ENCODE measurements at regions not wholly inside any gene's neighbourhood (a gene's known extent, or its start where the extent isn't known, plus 50 kb on each side); places are given as distances from the start of the nearest gene placed in this dataset.

DNA sequence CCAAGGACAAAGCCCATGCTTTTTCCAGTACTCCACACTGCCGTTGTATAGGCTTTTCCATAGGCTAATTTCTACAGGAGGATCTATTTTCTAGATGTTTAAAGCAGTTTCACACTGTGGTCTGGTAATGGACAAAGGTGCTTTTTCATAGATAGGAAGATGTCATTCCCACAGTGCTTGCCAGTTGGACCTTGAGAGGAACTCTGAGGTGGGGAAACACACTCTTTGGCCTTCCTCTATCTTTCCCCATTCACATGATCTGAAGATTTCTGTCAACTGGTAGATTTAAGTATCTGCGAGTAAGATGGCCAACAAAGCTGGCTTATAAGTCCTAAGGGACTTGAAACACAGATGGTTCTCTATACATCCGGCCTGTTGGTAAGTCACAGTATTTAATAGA lies 477.3 kb downstream of the UTRN start:
- TF ChIP-seq, protein P1, sequence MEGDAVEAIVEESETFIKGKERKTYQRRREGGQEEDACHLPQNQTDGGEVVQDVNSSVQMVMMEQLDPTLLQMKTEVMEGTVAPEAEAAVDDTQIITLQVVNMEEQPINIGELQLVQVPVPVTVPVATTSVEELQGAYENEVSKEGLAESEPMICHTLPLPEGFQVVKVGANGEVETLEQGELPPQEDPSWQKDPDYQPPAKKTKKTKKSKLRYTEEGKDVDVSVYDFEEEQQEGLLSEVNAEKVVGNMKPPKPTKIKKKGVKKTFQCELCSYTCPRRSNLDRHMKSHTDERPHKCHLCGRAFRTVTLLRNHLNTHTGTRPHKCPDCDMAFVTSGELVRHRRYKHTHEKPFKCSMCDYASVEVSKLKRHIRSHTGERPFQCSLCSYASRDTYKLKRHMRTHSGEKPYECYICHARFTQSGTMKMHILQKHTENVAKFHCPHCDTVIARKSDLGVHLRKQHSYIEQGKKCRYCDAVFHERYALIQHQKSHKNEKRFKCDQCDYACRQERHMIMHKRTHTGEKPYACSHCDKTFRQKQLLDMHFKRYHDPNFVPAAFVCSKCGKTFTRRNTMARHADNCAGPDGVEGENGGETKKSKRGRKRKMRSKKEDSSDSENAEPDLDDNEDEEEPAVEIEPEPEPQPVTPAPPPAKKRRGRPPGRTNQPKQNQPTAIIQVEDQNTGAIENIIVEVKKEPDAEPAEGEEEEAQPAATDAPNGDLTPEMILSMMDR (IDR thresholded peaks at IDR 0.05; ENCODE audit: borderline replicate concordance, insufficient read depth, low read depth, low read length) = no peak
- no peak overlapping the region for H3K4me3 ChIP-seq (ENCODE audit: low read depth, low read length)

DNA sequence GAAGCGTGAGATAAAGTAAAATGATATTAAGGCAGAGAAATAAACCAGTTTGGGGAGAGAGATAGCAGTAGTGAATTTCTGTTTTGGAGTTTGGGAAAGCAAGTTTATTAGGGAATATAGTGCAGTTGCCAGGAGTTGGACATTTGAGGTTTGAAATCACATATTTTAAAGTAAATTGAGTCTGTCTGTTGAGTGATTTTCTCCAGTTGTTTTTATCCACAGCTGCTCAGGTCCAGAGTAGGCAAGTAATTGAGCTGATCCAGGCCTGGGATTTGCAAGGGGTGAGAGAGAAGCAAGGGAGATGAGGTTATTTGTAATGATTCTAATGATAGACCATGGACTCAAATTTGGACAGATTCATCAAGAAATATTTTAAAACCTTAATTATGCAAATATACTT lies 481.9 kb downstream of the UTRN start:
- TF ChIP-seq, protein P1 (IDR thresholded peaks at IDR 0.05; ENCODE audit: borderline replicate concordance, insufficient read depth, low read depth, low read length) = no peak
- H3K4me3 ChIP-seq (ENCODE audit: low read depth, low read length) = no peak overlapping the region

DNA sequence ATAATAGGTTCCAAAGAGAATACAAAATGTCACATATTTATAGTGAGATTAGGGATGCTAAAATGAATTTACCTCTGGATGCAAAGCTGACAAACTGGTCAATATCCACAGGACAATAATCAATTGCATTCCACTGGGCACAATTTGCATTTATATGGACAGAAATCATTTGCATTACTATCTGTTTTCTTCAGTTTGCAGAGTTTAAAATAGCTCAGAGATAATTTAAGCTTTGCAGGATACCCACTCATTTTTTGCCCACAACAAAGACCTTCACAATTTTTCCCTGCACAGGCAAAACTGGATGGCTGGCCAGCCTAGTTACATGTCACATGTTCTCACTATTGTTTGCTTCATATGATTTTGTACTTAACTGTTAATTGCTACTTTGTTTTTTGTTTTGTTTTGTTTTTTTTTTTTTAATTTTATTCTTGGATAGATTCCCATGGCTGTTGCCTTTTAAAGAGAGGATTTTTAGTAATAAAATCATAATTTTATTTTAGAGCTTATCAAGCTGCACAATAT lies 483.5 kb downstream of the UTRN start:
- TF ChIP-seq, protein P1 (IDR thresholded peaks at IDR 0.05; ENCODE audit: borderline replicate concordance, insufficient read depth, low read depth, low read length) = no peak

DNA sequence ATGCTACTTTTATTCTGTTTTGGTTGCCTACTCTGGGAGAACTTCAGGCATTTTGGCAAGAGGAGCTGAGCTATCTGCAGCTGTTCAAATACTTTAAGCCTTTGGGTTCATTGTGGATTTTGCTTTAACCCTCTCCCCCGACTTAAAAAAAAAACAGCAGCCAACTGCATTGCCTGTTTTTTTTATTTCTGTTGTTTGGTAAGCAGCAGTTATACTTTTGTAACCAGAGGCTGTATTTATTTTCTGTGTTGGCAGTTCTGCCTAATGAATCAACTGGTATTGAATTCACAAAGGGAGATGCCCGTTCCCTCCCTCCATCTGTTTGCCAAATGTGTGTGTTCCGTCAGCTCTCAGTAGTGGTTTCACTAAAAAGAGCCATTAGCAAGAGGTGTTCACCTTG lies 484.0 kb downstream of the UTRN start:
- no peak overlapping the region for H3K4me3 ChIP-seq (ENCODE audit: low read depth, low read length)
- TF ChIP-seq, protein P1 (IDR thresholded peaks at IDR 0.05; ENCODE audit: borderline replicate concordance, insufficient read depth, low read depth, low read length) = no peak

More for the DNA sequence above, 483.5 kb downstream of the UTRN start:
- H3K4me3 ChIP-seq (ENCODE audit: low read depth, low read length) = no peak overlapping the region

DNA sequence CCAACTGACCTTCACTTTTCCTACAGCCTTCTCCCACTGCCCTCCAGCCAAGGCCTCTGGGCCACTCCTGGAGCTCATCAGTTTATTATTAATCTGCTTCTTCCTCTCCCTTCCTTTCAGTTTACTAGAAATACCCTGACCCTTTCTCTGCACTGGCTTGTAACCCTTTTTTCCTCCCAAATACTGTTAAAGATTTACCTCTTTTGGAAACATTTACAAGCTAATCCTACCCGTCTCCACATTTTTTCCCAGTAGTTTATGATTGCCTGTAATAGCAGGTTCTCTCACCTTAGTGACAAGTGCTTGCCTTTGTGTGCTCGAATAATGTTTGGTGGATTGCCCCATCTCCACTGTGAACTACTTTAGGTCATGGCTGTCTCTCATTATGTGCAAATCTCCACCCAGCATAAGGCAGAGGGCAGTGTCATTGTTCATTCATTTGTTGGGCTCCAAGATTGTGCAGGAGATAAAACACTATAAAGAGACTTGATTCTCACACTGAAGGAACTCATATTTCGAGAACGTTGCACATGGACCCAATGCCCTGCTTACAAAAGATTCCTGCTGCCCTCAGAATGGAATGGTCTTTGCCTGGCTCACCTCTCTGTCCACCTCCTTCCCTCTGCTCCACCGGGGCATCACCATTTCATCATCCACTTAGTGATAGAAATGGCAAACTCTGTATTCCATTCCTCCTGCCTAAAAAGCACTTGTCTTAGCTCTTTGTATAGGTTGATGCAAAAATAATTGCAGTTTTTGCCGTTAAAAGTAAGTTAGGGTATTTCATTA lies 491.1 kb downstream of the UTRN start:
- TF ChIP-seq, protein P1 (IDR thresholded peaks at IDR 0.05; ENCODE audit: borderline replicate concordance, insufficient read depth, low read depth, low read length) = no peak
- no peak overlapping the region for H3K4me3 ChIP-seq (ENCODE audit: low read depth, low read length)

DNA sequence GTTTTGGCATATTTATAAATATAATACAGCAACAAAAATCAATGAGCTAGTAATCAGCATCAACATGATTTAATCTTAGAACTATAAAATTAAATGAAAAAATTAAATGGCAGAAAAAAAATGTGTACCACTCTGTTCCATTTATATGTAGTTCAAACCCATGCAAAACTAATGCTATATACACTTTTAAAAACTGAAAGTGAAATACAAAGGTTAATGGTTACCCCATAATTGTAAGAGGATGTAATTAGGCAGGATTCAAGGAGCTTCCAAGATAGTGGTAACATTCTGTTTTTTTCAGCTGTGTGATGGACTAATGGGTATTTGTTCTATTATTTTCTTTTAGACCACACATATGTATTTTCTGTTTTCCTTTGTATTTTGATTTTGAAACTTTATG lies 492.1 kb downstream of the UTRN start:
- TF ChIP-seq, protein P1 (IDR thresholded peaks at IDR 0.05; ENCODE audit: borderline replicate concordance, insufficient read depth, low read depth, low read length) = no peak
- H3K4me3 ChIP-seq (ENCODE audit: low read depth, low read length) = no peak overlapping the region

DNA sequence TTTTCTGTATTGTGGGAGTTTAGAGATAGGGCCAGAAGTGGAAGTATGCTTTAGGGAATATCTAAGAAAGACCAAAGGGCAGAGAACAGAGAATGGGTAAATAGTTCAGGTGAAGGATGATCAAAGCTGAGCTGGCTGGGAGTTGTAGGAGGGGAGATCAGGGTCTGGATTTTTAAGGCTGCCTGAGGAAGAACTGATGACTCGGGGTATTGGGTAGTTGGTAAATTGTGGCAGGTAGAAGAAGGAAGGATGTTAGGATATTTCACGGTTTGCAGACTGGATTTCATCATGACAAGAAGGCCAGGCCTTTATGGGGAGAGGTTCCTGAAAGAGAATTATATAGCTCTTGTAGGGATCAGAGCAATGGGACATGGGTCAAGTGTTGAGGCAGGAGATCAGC lies 492.9 kb downstream of the UTRN start:
- TF ChIP-seq, protein P1 (IDR thresholded peaks at IDR 0.05; ENCODE audit: borderline replicate concordance, insufficient read depth, low read depth, low read length) = no peak
- no peak overlapping the region for H3K4me3 ChIP-seq (ENCODE audit: low read depth, low read length)
